ENCODE measurements at regions not wholly inside any gene's neighbourhood (a gene's known extent, or its start where the extent isn't known, plus 50 kb on each side); places are given as distances from the start of the nearest gene placed in this dataset.

DNA sequence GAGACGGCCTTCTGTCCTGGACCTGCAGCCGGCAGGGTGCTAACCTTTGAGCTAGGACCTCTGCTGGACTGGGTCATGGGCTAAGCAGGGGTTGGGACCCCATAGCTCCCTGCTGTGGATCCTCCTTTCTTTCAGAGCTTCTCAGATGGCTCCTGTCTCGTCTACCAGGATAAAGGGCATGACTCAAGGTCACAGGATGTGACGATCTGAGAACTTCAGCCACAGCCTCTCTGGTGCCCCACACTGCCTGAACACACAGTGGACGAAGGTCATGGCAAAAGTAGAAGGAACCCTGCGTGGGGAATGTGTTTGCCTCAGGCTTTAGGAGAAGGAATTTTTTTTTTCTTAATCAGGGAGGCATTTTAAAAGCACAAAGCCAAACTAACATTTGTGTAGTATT is 196.7 kb downstream of the TRIM29 start:
- TF ChIP-seq, protein P1, sequence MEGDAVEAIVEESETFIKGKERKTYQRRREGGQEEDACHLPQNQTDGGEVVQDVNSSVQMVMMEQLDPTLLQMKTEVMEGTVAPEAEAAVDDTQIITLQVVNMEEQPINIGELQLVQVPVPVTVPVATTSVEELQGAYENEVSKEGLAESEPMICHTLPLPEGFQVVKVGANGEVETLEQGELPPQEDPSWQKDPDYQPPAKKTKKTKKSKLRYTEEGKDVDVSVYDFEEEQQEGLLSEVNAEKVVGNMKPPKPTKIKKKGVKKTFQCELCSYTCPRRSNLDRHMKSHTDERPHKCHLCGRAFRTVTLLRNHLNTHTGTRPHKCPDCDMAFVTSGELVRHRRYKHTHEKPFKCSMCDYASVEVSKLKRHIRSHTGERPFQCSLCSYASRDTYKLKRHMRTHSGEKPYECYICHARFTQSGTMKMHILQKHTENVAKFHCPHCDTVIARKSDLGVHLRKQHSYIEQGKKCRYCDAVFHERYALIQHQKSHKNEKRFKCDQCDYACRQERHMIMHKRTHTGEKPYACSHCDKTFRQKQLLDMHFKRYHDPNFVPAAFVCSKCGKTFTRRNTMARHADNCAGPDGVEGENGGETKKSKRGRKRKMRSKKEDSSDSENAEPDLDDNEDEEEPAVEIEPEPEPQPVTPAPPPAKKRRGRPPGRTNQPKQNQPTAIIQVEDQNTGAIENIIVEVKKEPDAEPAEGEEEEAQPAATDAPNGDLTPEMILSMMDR (conservative IDR thresholded peaks at IDR 0.05; ENCODE audit: low read length) = no peak
- no peak for TF ChIP-seq EZH2phosphoT487 (IDR thresholded peaks at IDR 0.05; ENCODE audit: borderline replicate concordance)

All from Loucy (cell line).